ENCODE measurements at regions not wholly inside any gene's neighbourhood (a gene's known extent, or its start where the extent isn't known, plus 50 kb on each side); places are given as distances from the start of the nearest gene placed in this dataset.
"Not testable (repeated sequence)": the region's sequence is repeated elsewhere in the genome, so short reads cannot be mapped to it uniquely, and the experiment has no call there.

DNA sequence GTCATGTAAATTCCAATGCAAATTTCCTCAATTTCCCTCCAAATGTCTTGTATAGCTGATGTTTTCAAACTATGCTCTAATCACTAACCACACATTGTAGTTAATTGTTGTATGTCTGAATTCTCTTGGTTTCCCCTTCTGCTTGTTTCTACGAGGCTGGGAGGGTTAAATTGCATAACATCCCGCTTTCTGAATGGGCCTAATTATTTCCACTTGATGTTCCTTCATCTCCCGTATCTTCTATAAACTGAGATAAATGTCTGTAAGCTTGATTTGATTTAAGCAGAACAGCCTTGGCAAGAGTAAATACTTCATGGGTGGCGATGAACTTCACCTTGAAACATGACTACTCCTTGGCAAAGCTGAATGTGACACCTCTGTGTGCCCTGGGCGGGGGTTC, 72.2 kb downstream of the SERINC2 start:
- TF ChIP-seq, protein P1, sequence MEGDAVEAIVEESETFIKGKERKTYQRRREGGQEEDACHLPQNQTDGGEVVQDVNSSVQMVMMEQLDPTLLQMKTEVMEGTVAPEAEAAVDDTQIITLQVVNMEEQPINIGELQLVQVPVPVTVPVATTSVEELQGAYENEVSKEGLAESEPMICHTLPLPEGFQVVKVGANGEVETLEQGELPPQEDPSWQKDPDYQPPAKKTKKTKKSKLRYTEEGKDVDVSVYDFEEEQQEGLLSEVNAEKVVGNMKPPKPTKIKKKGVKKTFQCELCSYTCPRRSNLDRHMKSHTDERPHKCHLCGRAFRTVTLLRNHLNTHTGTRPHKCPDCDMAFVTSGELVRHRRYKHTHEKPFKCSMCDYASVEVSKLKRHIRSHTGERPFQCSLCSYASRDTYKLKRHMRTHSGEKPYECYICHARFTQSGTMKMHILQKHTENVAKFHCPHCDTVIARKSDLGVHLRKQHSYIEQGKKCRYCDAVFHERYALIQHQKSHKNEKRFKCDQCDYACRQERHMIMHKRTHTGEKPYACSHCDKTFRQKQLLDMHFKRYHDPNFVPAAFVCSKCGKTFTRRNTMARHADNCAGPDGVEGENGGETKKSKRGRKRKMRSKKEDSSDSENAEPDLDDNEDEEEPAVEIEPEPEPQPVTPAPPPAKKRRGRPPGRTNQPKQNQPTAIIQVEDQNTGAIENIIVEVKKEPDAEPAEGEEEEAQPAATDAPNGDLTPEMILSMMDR (conservative IDR thresholded peaks at IDR 0.05; ENCODE audit: control insufficient read depth, insufficient read depth, low read depth, low read length): no peak
- H3K4me3 ChIP-seq (ENCODE audit: control insufficient read depth, low read depth, low read length): no peak overlapping the region
- no peak for DNase-seq (ENCODE audit: low read depth)

GRCh38 chr1:31487143-31487542, 74.1 kb downstream of the SERINC2 start:
- no peak overlapping the region for H3K4me3 ChIP-seq (ENCODE audit: control insufficient read depth, low read depth, low read length)
- no peak for DNase-seq (ENCODE audit: low read depth)
- TF ChIP-seq, protein P1 (conservative IDR thresholded peaks at IDR 0.05; ENCODE audit: control insufficient read depth, insufficient read depth, low read depth, low read length): no peak

DNA sequence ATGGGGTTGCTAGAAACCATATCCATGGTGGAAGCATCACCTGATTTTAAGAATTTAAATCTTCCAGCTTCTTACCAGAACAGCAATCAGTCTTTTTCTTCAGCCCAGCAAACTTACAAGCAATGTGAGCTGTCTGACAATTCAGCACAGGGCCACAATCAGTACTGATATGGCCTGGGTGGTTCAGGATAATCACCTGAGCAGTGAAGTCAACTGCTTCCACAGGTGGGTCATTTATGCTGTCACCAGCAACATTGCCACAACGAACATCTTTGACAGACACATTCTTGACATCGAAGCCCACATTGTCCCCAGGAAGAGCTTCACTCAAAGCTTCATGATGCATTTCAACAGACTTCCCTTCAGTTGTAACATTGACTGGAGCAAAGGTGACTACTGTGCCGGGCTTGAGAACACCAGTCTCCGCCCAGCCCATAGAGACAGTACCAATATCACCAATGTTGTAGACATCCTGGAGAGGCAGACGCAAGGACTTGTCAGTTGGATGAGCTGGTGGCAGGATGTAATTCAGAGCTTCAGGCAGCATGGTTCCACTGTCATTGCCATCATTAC, 74.8 kb downstream of the SERINC2 start:
- TF ChIP-seq, protein P1 (conservative IDR thresholded peaks at IDR 0.05; ENCODE audit: control insufficient read depth, insufficient read depth, low read depth, low read length): no peak
- DNase-seq (ENCODE audit: low read depth): no peak
- H3K4me3 ChIP-seq (ENCODE audit: control insufficient read depth, low read depth, low read length): no peak overlapping the region

DNA sequence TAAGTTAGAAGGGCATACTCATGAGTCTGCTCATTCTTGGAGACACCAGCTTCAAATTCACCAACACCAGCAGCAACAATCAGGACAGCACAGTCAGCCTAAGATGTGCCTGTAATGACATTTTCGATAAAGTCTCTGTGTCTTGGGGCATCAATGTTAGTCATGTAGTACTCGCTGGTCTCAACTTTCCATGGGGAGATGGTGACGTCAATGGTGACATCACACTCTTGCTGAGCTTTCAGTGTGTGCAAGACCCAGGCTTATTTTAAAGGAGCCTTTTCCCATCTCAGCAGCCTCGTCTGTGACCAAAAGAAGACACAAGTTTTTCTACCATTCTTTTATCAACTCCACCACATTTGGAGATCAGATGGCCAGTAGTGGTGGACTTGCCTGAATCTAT, 75.5 kb downstream of the SERINC2 start:
- H3K4me3 ChIP-seq (ENCODE audit: control insufficient read depth, low read depth, low read length): no peak overlapping the region
- TF ChIP-seq, protein P1 (conservative IDR thresholded peaks at IDR 0.05; ENCODE audit: control insufficient read depth, insufficient read depth, low read depth, low read length): no peak
- DNase-seq (ENCODE audit: low read depth): peak; percentile 47

GRCh38 chr1:31489575-31489974, 76.6 kb downstream of the SERINC2 start:
- DNase-seq (ENCODE audit: low read depth); H3K4me3 ChIP-seq (ENCODE audit: control insufficient read depth, low read depth, low read length): not testable (repeated sequence)

- not testable (repeated sequence) for H3K4me3 ChIP-seq (ENCODE audit: control insufficient read depth, low read depth, low read length); DNase-seq (ENCODE audit: low read depth)
Observed at GRCh38 chr1:31490596-31490995, 77.6 kb downstream of the SERINC2 start.

- H3K4me3 ChIP-seq (ENCODE audit: control insufficient read depth, low read depth, low read length); DNase-seq (ENCODE audit: low read depth): not testable (repeated sequence)
Observed at GRCh38 chr1:31495351-31495750, 81.0 kb upstream of the TINAGL1 start.

GRCh38 chr1:31495770-31496169, 80.5 kb upstream of the TINAGL1 start:
- H3K4me3 ChIP-seq (ENCODE audit: control insufficient read depth, low read depth, low read length); DNase-seq (ENCODE audit: low read depth): not testable (repeated sequence)

DNA sequence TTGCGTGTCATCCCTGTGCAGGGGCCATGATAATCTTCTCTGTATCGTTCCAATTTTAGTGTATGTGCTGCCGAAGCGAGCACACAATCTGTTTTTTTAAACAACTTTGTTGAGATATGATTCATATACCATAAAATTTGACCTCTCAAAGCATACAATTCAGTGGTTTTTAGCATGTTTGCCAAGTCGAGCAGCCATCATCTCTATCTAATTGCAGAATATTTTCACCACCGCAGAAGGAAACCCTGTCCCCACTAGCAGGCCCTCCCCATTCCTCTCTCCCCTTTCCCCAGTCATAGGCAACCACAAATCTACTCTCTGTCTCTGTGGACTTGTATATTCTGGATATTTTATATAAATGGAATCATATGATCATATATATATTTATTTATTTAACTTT, 78.7 kb upstream of the TINAGL1 start:
- H3K4me3 ChIP-seq (ENCODE audit: control insufficient read depth, low read depth, low read length): no peak overlapping the region
- DNase-seq (ENCODE audit: low read depth): no peak
- TF ChIP-seq, protein P1 (conservative IDR thresholded peaks at IDR 0.05; ENCODE audit: control insufficient read depth, insufficient read depth, low read depth, low read length): no peak

All from fibroblast of mammary gland (primary cell).